ENCODE measurements at regions not wholly inside any gene's neighbourhood (a gene's known extent, or its start where the extent isn't known, plus 50 kb on each side); places are given as distances from the start of the nearest gene placed in this dataset.

DNA sequence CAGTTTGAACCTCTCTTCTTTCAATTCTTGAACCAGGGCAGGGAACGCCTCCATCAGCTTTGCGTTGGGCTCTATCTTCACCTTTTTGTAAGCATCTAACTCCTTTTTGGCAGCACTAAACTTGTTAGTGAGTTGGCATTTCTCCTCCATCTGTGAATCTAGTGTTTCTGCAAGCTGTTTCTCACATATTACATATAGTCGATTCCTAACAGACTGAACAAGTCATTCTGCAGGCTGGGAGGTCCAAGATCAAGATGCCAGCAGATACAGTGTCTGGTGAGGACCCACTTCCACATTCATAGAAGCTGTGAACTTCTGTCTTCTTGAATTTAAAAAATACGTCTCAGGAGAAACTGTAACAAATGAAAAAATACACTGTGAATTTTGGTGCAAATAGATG lies 539.7 kb downstream of the ANKRD7 start:
- Mint-ChIP-seq H3K9me3 (no peaks in the 10 kb centered on the region), H3K4me3 (no peak overlapping the region), H3K27ac (no peak overlapping the region), H3K27me3 (no peaks in the 10 kb centered on the region), H3K36me3 (ENCODE audit: low read depth) (no peaks in the 10 kb centered on the region), H3K4me1 (no peaks in the 10 kb centered on the region)
- DNase-seq = no peak
- intact Hi-C loops (cut with micrococcal nuclease) = no loop called here

DNA sequence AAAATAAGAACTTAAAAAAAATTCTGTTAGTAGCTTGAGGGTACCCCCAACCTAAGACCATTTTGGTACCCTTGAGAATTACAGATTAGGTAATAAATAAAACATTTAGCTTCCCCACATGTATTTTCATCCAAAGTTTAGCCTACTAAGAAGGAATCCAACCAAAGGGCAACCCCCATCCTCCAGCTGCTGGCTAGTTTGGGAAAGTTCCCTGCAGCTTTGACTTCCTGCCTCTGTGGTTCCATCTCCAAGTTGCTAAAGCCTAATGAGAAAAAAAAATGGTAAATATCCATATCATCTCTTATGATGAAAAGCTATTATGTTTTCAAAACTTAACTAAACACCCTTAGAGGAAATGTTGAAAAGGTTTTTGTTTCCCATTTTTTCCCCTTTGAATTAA lies 547.2 kb downstream of the ANKRD7 start:
- DNase-seq = no peak
- no peaks in the 10 kb centered on the region for H3K9me3 Mint-ChIP-seq
- H3K4me1 Mint-ChIP-seq = no peaks in the 10 kb centered on the region
- H3K27me3 Mint-ChIP-seq = no peaks in the 10 kb centered on the region
- no peaks in the 10 kb centered on the region for H3K36me3 Mint-ChIP-seq (ENCODE audit: low read depth)
- intact Hi-C loops (cut with micrococcal nuclease) = no loop called here
- no peak overlapping the region for H3K27ac Mint-ChIP-seq
- H3K4me3 Mint-ChIP-seq = no peak overlapping the region

DNA sequence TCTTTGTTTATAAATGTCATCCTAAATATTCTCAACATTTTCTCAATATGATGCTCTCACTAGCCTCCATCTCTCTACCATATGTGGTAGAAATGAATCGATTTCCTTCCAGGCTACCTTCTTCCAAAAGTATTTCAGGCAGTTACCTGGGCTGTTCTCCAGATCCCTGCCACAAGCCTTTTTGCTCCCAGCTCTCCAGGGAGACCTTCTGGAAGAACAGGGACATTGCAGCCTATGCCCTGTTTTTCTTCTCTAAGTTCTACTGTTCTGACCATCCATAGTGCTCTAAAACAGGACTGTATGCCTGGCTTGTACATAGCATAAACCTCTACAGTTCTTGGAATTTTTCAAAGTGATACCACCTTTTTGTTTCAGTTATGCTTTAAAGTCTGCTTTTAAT lies 552.8 kb downstream of the ANKRD7 start:
- no peaks in the 10 kb centered on the region for H3K36me3 Mint-ChIP-seq (ENCODE audit: low read depth)
- H3K27ac Mint-ChIP-seq = no peak overlapping the region
- no peaks in the 10 kb centered on the region for H3K27me3 Mint-ChIP-seq
- H3K4me1 Mint-ChIP-seq = no peaks in the 10 kb centered on the region
- intact Hi-C loops (cut with micrococcal nuclease) = no loop called here
- DNase-seq = no peak
- no peaks in the 10 kb centered on the region for H3K9me3 Mint-ChIP-seq
- H3K4me3 Mint-ChIP-seq = no peak overlapping the region

DNA sequence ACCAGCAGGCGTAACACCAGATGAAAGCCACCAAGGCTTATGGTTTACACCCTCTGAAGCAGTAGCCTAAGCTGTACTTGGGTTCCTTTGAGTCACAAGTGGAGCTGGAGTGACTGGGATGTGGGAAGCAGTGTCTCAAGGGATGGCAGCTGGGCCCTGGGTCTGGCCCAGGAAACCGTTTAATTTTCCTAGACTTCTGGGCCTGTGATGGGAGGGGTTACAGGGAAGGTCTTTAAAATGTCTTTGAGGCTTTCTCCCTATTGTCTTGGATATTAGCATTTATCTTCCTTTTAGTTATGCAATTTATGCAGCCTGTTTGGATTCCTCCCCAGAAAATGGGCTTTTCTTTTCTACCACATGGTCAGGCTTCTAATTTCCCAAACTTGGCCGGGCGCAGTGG lies 568.2 kb downstream of the ANKRD7 start:
- Mint-ChIP-seq H3K27ac (no peak overlapping the region), H3K4me1 (no peaks in the 10 kb centered on the region), H3K36me3 (ENCODE audit: low read depth) (no peaks in the 10 kb centered on the region), H3K4me3 (no peak overlapping the region), H3K27me3 (no peaks in the 10 kb centered on the region), H3K9me3 (no peaks in the 10 kb centered on the region)
- intact Hi-C loops (cut with micrococcal nuclease) = no loop called here
- no peak for DNase-seq

DNA sequence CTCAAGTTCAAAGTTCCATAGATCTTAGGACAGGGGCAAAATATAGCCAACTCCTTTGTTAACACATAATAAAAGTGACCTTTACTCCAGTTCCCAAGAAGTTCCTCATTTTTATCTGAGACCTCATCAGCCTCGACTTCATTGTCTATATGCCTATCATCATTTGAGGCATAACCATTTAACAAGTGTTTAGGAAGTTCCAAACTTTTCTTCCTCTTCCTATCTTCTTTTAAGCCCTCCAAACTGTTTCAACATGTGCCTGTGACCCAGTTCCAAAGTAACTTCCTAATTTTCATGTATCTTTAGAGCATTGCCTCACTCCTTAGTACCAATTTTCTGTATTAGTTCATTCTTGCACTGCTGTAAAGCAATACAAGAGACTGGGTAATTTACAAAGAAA lies 569.1 kb downstream of the ANKRD7 start:
- no peak for DNase-seq
- Mint-ChIP-seq H3K36me3 (ENCODE audit: low read depth) (no peaks in the 10 kb centered on the region), H3K4me1 (no peaks in the 10 kb centered on the region), H3K27me3 (no peaks in the 10 kb centered on the region), H3K4me3 (no peak overlapping the region), H3K9me3 (no peaks in the 10 kb centered on the region), H3K27ac (no peak overlapping the region)
- intact Hi-C loops (cut with micrococcal nuclease) = no loop called here

DNA sequence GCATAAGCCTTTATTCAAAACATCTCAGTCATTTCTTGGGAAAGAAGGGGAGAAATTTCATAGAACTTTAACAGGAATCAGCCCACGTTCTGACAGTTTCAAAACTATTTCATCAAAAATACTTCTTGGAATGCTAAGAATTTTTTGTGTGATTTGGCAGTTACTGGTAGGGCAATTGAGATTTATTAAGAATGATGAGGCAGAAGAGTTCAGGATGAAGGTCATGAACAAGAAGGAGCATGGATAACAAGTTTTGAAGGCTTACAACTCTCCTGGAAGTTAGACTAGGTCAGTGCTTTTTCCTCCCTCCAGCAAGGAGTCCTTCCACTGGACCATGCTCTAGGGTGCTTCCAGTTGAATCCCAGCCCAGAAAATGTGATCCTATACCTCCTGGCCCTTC lies 569.9 kb downstream of the ANKRD7 start:
- Mint-ChIP-seq H3K4me1 (no peaks in the 10 kb centered on the region), H3K27ac (no peak overlapping the region), H3K36me3 (ENCODE audit: low read depth) (no peaks in the 10 kb centered on the region), H3K9me3 (no peaks in the 10 kb centered on the region), H3K4me3 (no peak overlapping the region), H3K27me3 (no peaks in the 10 kb centered on the region)
- intact Hi-C loops (cut with micrococcal nuclease) = no loop called here
- no peak for DNase-seq

DNA sequence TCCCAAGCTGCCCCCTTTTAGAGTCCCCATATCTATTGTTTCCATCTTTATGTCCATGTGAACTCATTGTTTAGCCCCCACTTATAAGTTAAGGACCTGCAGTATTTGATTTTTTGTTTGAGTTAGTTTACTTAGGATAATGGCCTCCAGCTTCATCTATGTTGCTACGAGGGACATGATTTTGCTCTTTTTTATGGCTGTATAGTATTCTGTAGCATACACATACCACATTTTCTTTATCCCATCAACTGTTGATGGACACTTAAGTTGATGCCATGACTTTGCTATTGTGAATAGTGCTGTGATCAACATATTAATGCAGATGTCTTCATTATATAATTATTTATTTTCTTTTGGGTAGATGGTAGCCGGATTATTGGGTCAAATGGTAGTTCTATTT lies 576.9 kb downstream of the ANKRD7 start:
- H3K27me3 Mint-ChIP-seq = no peaks in the 10 kb centered on the region
- H3K4me1 Mint-ChIP-seq = no peaks in the 10 kb centered on the region

DNA sequence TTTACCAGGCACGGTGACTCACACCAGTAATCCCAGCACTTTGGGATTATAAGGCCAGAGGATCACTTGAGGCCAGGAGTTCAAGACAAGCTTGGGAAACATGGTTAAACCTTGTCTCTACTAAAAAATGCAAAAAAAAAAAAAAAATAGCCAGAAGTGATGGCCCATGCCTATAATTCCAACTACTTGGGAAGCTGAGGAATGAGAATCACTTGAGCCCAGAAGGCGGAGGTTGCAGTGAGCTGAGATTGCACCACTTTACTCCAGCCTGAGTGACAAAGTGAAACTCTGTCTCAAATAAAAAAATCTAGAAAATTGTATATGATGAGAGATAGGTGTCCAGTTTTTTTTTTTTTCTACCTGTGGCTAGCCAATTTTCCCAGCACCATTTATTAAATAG lies 578.2 kb downstream of the ANKRD7 start:
- Mint-ChIP-seq H3K27me3 (no peaks in the 10 kb centered on the region), H3K36me3 (ENCODE audit: low read depth) (no peaks in the 10 kb centered on the region), H3K27ac (no peak overlapping the region), H3K9me3 (peaks cover 2% of the 10 kb centered on the region), H3K4me1 (no peaks in the 10 kb centered on the region), H3K4me3 (no peak overlapping the region)
- intact Hi-C loops (cut with micrococcal nuclease) = no loop called here
- DNase-seq = no peak

More for the DNA sequence above, 576.9 kb downstream of the ANKRD7 start:
- peaks cover 2% of the 10 kb centered on the region for H3K9me3 Mint-ChIP-seq
- H3K36me3 Mint-ChIP-seq (ENCODE audit: low read depth) = no peaks in the 10 kb centered on the region
- DNase-seq = no peak
- intact Hi-C loops (cut with micrococcal nuclease) = no loop called here
- no peak overlapping the region for H3K4me3 Mint-ChIP-seq
- no peak overlapping the region for H3K27ac Mint-ChIP-seq

DNA sequence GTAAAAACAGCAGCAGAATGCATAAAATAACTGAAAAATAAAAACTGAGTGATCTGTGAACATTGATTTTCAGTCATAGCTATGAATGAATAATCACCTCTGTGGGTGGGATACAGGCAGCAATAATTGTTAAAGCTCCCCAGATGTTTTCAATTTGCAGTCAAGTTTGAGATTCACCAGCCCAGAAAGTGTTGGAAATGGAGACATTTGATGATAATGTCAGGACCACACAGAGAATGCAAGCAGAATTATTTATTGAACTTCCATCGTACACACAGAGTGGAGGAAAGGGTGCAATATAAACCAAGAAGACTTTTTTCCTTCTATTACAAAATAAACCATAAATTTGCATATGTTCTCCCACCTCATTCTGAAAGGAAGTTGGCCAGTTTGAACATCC lies 601.7 kb downstream of the ANKRD7 start:
- Mint-ChIP-seq H3K27me3 (no peaks in the 10 kb centered on the region), H3K4me3 (no peak overlapping the region), H3K4me1 (no peaks in the 10 kb centered on the region), H3K27ac (no peak overlapping the region), H3K36me3 (ENCODE audit: low read depth) (no peaks in the 10 kb centered on the region), H3K9me3 (no peaks in the 10 kb centered on the region)
- DNase-seq = no peak
- intact Hi-C loops (cut with micrococcal nuclease) = no loop called here

DNA sequence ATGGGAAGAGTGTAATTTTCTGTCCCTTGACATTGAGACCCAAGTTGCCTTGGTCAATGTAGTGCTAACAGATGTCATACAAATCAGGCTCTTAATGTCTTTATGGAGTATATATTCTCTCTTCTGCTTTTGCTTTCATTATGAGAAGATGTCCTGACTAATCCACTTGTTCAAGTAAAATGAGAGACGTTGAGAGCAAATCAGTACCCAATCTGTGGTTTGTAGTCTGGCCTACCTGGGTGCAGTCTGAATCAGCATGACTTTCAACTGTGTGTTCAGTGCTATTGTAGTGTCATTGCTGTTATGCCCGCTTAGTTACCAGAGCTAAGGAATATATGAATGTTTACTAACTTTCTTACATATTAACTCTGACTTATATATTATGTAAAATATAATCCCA lies 612.4 kb downstream of the ANKRD7 start:
- Mint-ChIP-seq H3K36me3 (ENCODE audit: low read depth) (no peaks in the 10 kb centered on the region), H3K9me3 (no peaks in the 10 kb centered on the region), H3K27me3 (no peaks in the 10 kb centered on the region), H3K27ac (no peak overlapping the region), H3K4me1 (no peaks in the 10 kb centered on the region), H3K4me3 (no peak overlapping the region)
- intact Hi-C loops (cut with micrococcal nuclease) = no loop called here
- no peak for DNase-seq

DNA sequence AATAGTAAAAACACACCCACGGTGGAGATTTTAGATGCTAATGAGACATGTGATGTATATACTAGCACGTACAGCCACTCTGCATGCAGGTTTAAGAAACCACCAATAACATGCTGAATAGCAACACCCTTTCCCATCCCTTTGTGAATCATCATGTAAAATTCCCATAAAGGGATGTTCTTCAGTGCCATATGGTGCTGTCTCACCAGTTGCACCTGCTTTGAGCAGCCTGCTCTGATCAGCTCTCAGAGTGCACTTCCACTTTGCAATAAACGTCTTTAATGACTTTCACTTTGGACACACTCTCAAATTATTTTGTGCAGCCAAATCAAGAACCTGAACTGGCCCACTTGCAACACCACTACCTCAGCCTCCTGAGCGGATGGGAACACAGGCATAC lies 615.0 kb downstream of the ANKRD7 start:
- H3K36me3 Mint-ChIP-seq (ENCODE audit: low read depth) = no peaks in the 10 kb centered on the region
- no peaks in the 10 kb centered on the region for H3K4me1 Mint-ChIP-seq
- H3K27ac Mint-ChIP-seq = no peak overlapping the region
- H3K4me3 Mint-ChIP-seq = no peak overlapping the region
- no peaks in the 10 kb centered on the region for H3K27me3 Mint-ChIP-seq
- intact Hi-C loops (cut with micrococcal nuclease) = no loop called here
- DNase-seq = no peak
- H3K9me3 Mint-ChIP-seq = no peaks in the 10 kb centered on the region

DNA sequence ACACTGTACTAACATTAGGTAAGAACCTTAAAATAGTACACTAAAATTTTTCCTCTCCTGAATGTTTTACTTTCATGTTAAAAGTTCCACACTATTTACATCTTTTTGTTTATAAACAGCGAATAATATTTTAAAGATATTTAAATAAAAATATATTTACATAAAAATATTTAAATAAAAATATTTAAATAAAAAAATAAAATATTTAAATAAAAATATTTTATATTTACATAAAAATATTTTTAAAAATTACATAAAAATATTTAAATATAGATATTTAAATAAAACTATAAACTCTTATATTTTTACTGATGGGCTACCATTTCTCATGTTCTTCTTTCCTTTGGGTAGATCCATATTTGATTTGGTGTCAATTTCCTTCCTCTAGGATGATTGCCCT lies 619.0 kb downstream of the ANKRD7 start:
- Mint-ChIP-seq H3K4me3 (no peak overlapping the region), H3K9me3 (no peaks in the 10 kb centered on the region), H3K27me3 (no peaks in the 10 kb centered on the region), H3K4me1 (no peaks in the 10 kb centered on the region), H3K36me3 (ENCODE audit: low read depth) (no peaks in the 10 kb centered on the region), H3K27ac (no peak overlapping the region)
- intact Hi-C loops (cut with micrococcal nuclease) = no loop called here
- DNase-seq = no peak

DNA sequence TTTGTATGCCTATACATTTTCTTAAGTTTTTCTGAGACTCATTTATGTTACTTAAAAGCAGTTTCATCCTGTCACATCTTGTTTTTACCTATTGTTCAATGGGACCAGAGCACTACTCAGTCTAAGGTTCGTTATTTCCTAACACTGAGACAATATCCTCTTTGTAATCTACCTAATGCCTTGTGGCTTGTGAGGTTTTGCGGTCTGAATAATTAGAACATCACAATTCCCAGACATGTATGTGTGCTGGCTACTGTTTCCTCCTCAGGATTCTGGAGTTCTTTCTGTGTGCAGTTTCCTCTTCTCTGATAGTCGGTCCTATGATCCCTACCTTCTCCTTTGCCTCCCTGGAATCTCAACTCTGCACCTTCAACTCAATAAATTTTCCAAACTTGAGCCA lies 620.2 kb downstream of the ANKRD7 start:
- H3K27ac Mint-ChIP-seq = no peak overlapping the region
- DNase-seq = no peak
- no peaks in the 10 kb centered on the region for H3K9me3 Mint-ChIP-seq
- no peaks in the 10 kb centered on the region for H3K4me1 Mint-ChIP-seq
- no peak overlapping the region for H3K4me3 Mint-ChIP-seq
- intact Hi-C loops (cut with micrococcal nuclease) = no loop called here
- no peaks in the 10 kb centered on the region for H3K27me3 Mint-ChIP-seq
- H3K36me3 Mint-ChIP-seq (ENCODE audit: low read depth) = no peaks in the 10 kb centered on the region

DNA sequence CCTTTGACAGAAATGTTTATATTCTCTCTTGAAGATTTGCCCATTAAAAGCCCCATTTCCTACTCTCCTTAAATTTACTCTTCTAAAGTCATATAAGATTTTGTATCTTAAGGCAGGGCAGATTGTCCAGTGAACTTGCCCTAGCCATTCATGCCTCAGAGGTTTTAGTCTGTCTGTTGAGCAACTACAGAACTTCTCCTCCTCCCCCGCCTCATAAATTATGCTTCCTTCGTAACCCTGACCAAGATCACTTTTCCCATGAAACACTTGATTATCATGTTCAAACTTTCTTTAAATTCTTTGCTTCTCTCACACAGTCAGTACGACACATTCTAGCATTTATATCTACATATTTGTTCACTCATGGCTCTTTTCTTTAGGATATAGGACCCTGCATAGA lies 621.3 kb downstream of the ANKRD7 start:
- no peak overlapping the region for H3K27ac Mint-ChIP-seq
- no peaks in the 10 kb centered on the region for H3K36me3 Mint-ChIP-seq (ENCODE audit: low read depth)
- intact Hi-C loops (cut with micrococcal nuclease) = no loop called here
- no peak overlapping the region for H3K4me3 Mint-ChIP-seq
- no peak for DNase-seq
- no peaks in the 10 kb centered on the region for H3K9me3 Mint-ChIP-seq
- no peaks in the 10 kb centered on the region for H3K27me3 Mint-ChIP-seq
- H3K4me1 Mint-ChIP-seq = no peaks in the 10 kb centered on the region

DNA sequence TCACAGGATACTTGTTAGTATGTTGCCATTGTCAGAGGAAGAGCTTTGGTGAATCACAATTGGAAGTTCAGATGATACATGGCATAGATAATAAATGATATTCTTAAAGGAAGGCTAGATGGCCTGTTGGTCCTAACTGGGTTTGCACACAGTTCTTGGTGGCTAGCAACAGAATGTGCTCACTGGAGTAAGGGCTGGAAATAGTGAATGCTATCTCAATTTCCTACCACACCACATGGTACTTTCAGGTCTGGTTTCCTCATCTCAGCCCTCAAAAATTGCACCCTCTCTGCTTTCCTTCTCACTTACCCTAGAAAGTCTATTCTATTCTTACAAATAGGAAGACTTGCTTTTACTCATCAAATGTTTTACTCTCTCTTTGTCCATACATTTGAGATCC lies 622.5 kb downstream of the ANKRD7 start:
- Mint-ChIP-seq H3K36me3 (ENCODE audit: low read depth) (no peaks in the 10 kb centered on the region), H3K27ac (no peak overlapping the region), H3K4me1 (no peaks in the 10 kb centered on the region), H3K9me3 (no peaks in the 10 kb centered on the region), H3K4me3 (no peak overlapping the region), H3K27me3 (no peaks in the 10 kb centered on the region)
- DNase-seq = no peak
- intact Hi-C loops (cut with micrococcal nuclease) = no loop called here

DNA sequence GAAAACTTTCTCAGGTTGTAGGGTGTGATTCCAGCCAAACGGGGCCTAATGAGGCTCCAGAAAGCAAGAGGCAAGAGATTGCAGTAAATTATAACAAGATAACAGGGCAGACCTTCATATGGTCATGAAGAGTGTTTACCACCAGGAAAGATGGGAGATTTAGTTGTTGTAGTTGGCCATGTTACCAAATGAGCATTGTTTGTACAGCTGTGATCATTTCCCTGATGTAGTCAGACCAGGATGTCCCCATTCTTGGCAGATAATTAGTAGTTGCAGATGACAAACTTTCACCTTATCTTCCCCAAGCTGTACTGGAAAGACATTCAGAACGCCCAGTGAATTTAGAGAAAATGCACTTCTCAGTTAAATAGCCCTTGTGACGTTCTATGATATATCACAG lies 630.8 kb downstream of the ANKRD7 start:
- Mint-ChIP-seq H3K9me3 (peaks cover 4% of the 10 kb centered on the region), H3K27ac (no peak overlapping the region), H3K36me3 (ENCODE audit: low read depth) (no peaks in the 10 kb centered on the region), H3K4me3 (no peak overlapping the region), H3K27me3 (no peaks in the 10 kb centered on the region), H3K4me1 (no peaks in the 10 kb centered on the region)
- intact Hi-C loops (cut with micrococcal nuclease) = no loop called here
- no peak for DNase-seq
